Panc1 (cell line): ENCODE measurements at regions not wholly inside any gene's neighbourhood (a gene's known extent, or its start where the extent isn't known, plus 50 kb on each side); places are given as distances from the start of the nearest gene placed in this dataset.

Experiments used
- ATAC-seq: fragments of 200-7000 bp; cut with Tn5 transposase; 2 replicates; pipeline ENCODE4 v1.9.1; 2020; ENCODE audit warnings: mild to moderate bottlenecking, moderate library complexity
- BruUV-seq: library from RNA; stranded (reverse); fragments of 400-500 nt; replicated peaks from 2 replicates; lab custom pipeline; 2021; lab: Mats Ljungman, UMichigan
- CTCF ChIA-PET: fragments of 300-600 bp; sonication (Branson Sonifier 250); formaldehyde crosslinking; loops from one replicate; lab custom pipeline; 2022; ENCODE audit warnings: antibody characterized with exemption; lab: Charles Lee
- POLR2A ChIA-PET: fragments of 300-600 bp; sonication (Branson Sonifier 250); formaldehyde crosslinking; loops from one replicate; lab custom pipeline; 2022; ENCODE audit warnings: antibody characterized with exemption; lab: Charles Lee
- DNase-seq: peaks from one replicate; pipeline ENCODE4 v3.0.0-alpha.2; 2010; ENCODE audit warnings: low read depth, low spot score
- H3K27ac ChIP-seq: 2 replicates; pipeline ENCODE4 v1.5.1; 2011; ENCODE audit warnings: mild to moderate bottlenecking, low read length, inconsistent platforms
- H3K27me3 ChIP-seq: fragments of 200-500 bp; sonication (Bioruptor generic); 2 replicates; pipeline ENCODE4 v1.6.0; 2014; ENCODE audit warnings: low read length, inconsistent platforms; ENCODE audit not compliant: control insufficient read depth, insufficient read depth
- H3K36me3 ChIP-seq: fragments of 200-500 bp; sonication (Bioruptor generic); 2 replicates; pipeline ENCODE4 v1.5.1; 2014; ENCODE audit warnings: inconsistent platforms, mild to moderate bottlenecking, low read length, moderate library complexity; ENCODE audit not compliant: control insufficient read depth, insufficient read depth
- H3K4me1 ChIP-seq: 2 replicates; pipeline ENCODE4 v1.5.1; 2011; ENCODE audit warnings: inconsistent platforms, mild to moderate bottlenecking, low read length, moderate library complexity; ENCODE audit not compliant: control insufficient read depth, insufficient read depth
- H3K4me3 ChIP-seq, 2 experiments: 2 replicates each; pipeline ENCODE4 v1.5.1; 2011 to 2012; ENCODE audit warnings: low read depth in 2 of 2, low read length in 2 of 2, mild to moderate bottlenecking in 2 of 2, inconsistent platforms in 1 of 2, moderate library complexity in 1 of 2
- H3K9me3 ChIP-seq: fragments of 200-500 bp; sonication (Bioruptor generic); 2 replicates; pipeline ENCODE4 v1.5.1; 2014; ENCODE audit warnings: low read depth, mild to moderate bottlenecking, inconsistent platforms, low read length, moderate library complexity; ENCODE audit not compliant: control insufficient read depth, insufficient read depth
- POLR2AphosphoS5 ChIP-seq: IDR thresholded peaks from 2 replicates; pipeline ENCODE4 v1.6.1; 2012; ENCODE audit warnings: mild to moderate bottlenecking, low read depth, low read length, moderate library complexity
- SIN3A ChIP-seq: IDR thresholded peaks from 2 replicates; pipeline ENCODE4 v1.6.1; 2012; ENCODE audit warnings: low read depth, mild to moderate bottlenecking, low read length, moderate library complexity, borderline replicate concordance; ENCODE audit not compliant: insufficient read depth
- TCF7L2 ChIP-seq: IDR thresholded peaks from 2 replicates; pipeline ENCODE4 v1.6.1; 2011; ENCODE audit warnings: mild to moderate bottlenecking, low read depth, low read length, inconsistent platforms
- in situ Hi-C: cut with HindIII; loops from 2 replicates; pipeline ENCODE4 v1.10.0; 2016; ENCODE audit warnings: low sequenced_read_pairs, low pct_unique_long_range_greater_than_20kb
- intact Hi-C: fragments of 100-400 bp; cut with micrococcal nuclease; formaldehyde crosslinking; loops from one replicate; pipeline ENCODE4 v1.10.0; 2022; ENCODE audit not compliant: unreplicated experiment
- TF ChIP-seq, protein P1 (sequence below), 2 experiments: IDR thresholded peaks; 2 replicates each; pipeline ENCODE4 v1.6.1; 2011 to 2012; ENCODE audit warnings: low read depth in 2 of 2, control low read depth in 1 of 2, low read length in 1 of 2, mild to moderate bottlenecking in 1 of 2, moderate library complexity in 1 of 2; ENCODE audit not compliant: insufficient read depth in 1 of 2
- TF ChIP-seq, protein P2 (sequence below): fragments of 450-650 bp; IDR thresholded peaks from 2 replicates; pipeline ENCODE4 v1.5.1; 2017; ENCODE audit warnings: mild to moderate bottlenecking

DNA sequence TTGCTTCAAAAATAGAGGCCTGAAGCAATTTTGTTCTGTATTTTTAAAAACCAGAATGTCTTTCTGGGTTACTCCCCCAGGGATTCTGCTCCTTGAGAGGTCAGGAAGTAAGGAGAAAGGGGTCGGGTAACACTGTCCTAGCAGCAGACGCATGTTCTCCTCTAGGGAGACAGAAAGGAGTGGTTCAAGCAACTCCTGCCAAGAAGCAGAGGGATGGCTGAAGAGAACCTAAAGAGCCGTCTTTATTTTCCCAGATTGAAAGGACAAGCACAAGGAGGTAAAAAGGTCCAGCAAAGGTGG is 58.0 kb upstream of the SLC4A11 start:
- ATAC-seq (no peak), DNase-seq (no peak)
- ChIA-PET POLR2A (no interaction called here), CTCF (no interaction called here)
- no TSS peak for BruUV-seq
- no peaks in the 10 kb centered on the region for H3K9me3 ChIP-seq
- in situ Hi-C loops = no loop called here
- no peaks in the 10 kb centered on the region for H3K27me3 ChIP-seq
- no peaks in the 10 kb centered on the region for H3K36me3 ChIP-seq
- no peak overlapping the region for H3K4me3 ChIP-seq
- H3K27ac ChIP-seq = no peak overlapping the region
- no peak for TF ChIP-seq TCF7L2
- no peak for TF ChIP-seq SIN3A
- no peak for TF ChIP-seq POLR2AphosphoS5
- TF ChIP-seq, protein P1, sequence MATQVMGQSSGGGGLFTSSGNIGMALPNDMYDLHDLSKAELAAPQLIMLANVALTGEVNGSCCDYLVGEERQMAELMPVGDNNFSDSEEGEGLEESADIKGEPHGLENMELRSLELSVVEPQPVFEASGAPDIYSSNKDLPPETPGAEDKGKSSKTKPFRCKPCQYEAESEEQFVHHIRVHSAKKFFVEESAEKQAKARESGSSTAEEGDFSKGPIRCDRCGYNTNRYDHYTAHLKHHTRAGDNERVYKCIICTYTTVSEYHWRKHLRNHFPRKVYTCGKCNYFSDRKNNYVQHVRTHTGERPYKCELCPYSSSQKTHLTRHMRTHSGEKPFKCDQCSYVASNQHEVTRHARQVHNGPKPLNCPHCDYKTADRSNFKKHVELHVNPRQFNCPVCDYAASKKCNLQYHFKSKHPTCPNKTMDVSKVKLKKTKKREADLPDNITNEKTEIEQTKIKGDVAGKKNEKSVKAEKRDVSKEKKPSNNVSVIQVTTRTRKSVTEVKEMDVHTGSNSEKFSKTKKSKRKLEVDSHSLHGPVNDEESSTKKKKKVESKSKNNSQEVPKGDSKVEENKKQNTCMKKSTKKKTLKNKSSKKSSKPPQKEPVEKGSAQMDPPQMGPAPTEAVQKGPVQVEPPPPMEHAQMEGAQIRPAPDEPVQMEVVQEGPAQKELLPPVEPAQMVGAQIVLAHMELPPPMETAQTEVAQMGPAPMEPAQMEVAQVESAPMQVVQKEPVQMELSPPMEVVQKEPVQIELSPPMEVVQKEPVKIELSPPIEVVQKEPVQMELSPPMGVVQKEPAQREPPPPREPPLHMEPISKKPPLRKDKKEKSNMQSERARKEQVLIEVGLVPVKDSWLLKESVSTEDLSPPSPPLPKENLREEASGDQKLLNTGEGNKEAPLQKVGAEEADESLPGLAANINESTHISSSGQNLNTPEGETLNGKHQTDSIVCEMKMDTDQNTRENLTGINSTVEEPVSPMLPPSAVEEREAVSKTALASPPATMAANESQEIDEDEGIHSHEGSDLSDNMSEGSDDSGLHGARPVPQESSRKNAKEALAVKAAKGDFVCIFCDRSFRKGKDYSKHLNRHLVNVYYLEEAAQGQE (IDR thresholded peaks at IDR 0.05; ENCODE audit: insufficient read depth in 1 of 2, low read depth in 2 of 2, low read length in 1 of 2) = no peak
- TF ChIP-seq, protein P2, sequence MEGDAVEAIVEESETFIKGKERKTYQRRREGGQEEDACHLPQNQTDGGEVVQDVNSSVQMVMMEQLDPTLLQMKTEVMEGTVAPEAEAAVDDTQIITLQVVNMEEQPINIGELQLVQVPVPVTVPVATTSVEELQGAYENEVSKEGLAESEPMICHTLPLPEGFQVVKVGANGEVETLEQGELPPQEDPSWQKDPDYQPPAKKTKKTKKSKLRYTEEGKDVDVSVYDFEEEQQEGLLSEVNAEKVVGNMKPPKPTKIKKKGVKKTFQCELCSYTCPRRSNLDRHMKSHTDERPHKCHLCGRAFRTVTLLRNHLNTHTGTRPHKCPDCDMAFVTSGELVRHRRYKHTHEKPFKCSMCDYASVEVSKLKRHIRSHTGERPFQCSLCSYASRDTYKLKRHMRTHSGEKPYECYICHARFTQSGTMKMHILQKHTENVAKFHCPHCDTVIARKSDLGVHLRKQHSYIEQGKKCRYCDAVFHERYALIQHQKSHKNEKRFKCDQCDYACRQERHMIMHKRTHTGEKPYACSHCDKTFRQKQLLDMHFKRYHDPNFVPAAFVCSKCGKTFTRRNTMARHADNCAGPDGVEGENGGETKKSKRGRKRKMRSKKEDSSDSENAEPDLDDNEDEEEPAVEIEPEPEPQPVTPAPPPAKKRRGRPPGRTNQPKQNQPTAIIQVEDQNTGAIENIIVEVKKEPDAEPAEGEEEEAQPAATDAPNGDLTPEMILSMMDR = no peak
- intact Hi-C loops = no loop called here
- no peaks in the 10 kb centered on the region for H3K4me1 ChIP-seq

- H3K4me1 ChIP-seq = no peaks in the 10 kb centered on the region
- ChIA-PET POLR2A (interaction anchor here (0.8 kb wide), 1 partner anchor 1621 kb away, joined by 4 read pairs; no protein-coding TSS in a partner anchor), CTCF (no interaction called here)
- intact Hi-C loops = no loop called here
- no peaks in the 10 kb centered on the region for H3K27me3 ChIP-seq
- no peaks in the 10 kb centered on the region for H3K36me3 ChIP-seq
- BruUV-seq = no TSS peak
- no peak for ATAC-seq
- no peaks in the 10 kb centered on the region for H3K9me3 ChIP-seq
- in situ Hi-C loops = no loop called here
- H3K27ac ChIP-seq = no peak overlapping the region
- no peak overlapping the region for H3K4me3 ChIP-seq
- no peak for DNase-seq
- TF ChIP-seq, protein P1 (IDR thresholded peaks at IDR 0.05; ENCODE audit: insufficient read depth in 1 of 2, low read depth in 2 of 2, low read length in 1 of 2) = no peak
- TF ChIP-seq, protein P2 = no peak
These were observed 57.5 kb upstream of the SLC4A11 start for GRCh38 chr20:3296261-3297078.
